Spleen (tissue), 11 donors: ENCODE measurements at regions not wholly inside any gene's neighbourhood (a gene's known extent, or its start where the extent isn't known, plus 50 kb on each side); places are given as distances from the start of the nearest gene placed in this dataset.

Experiments used
- DNase-seq: peaks from one replicate; pipeline ENCODE4 v3.0.0-alpha.2; 2020
- H3K27ac ChIP-seq, 8 donors: fragments of 200-600 bp; sonication (generic) in 7 of 8; 1 replicate in 4 of 8; 2 replicates in 4 of 8; pipeline versions ENCODE4 v1.5.0 to v1.8.0; 2016 to 2021; ENCODE audit warnings: inconsistent platforms in 4 of 8, mild to moderate bottlenecking in 4 of 8, moderate library complexity in 1 of 8
- H3K27me3 ChIP-seq, 7 donors: fragments of 200-600 bp; sonication (generic) in 6 of 7; replicated peaks in 1 of 7; 1 replicate in 4 of 7; 2 replicates in 3 of 7; pipeline versions ENCODE4 v1.5.0 to v1.8.0; 2016 to 2021; ENCODE audit warnings: inconsistent platforms in 3 of 7, mild to moderate bottlenecking in 1 of 7
- H3K36me3 ChIP-seq, 6 donors: fragments of 200-600 bp; sonication (generic) in 5 of 6; 1 replicate in 4 of 6; 2 replicates in 2 of 6; pipeline versions ENCODE4 v1.5.0 to v1.8.0; 2016 to 2021; ENCODE audit warnings: inconsistent platforms in 2 of 6
- H3K4me1 ChIP-seq, 6 donors: fragments of 200-600 bp; sonication (generic) in 5 of 6; 1 replicate in 3 of 6; 2 replicates in 3 of 6; pipeline versions ENCODE4 v1.5.0 to v1.8.0; 2016 to 2021; ENCODE audit warnings: inconsistent platforms in 3 of 6
- H3K4me3 ChIP-seq, 8 donors: fragments of 200-600 bp; sonication (generic) in 7 of 8; 1 replicate in 4 of 8; 2 replicates in 4 of 8; pipeline versions ENCODE4 v1.5.0 to v1.8.0; 2016 to 2021; ENCODE audit warnings: inconsistent platforms in 4 of 8, mild to moderate bottlenecking in 4 of 8, moderate library complexity in 2 of 8
- H3K9me3 ChIP-seq, 8 donors: fragments of 200-600 bp; sonication (generic) in 7 of 8; 1 replicate in 4 of 8; 2 replicates in 4 of 8; pipeline versions ENCODE4 v1.5.0 to v1.8.0; 2016 to 2021; ENCODE audit warnings: inconsistent platforms in 4 of 8
- POLR2A ChIP-seq, 3 donors: fragments of 450-650 bp; IDR thresholded peaks; one replicate each; pipeline ENCODE4 v1.5.1; 2017; ENCODE audit warnings: antibody characterized with exemption in 3 of 3, mild to moderate bottlenecking in 1 of 3
- POLR2AphosphoS5 ChIP-seq, 3 donors: sonication (generic); formaldehyde crosslinking; IDR thresholded peaks; one replicate each; pipeline ENCODE4 v1.5.1; 2017; ENCODE audit warnings: antibody characterized with exemption in 3 of 3
- WGBS, 5 donors: extraction: QIAGEN DNeasy Blood & Tissue Kit in 3 of 5; methylation state at CpG; one replicate each; pipeline versions ENCODE4 v1.1.5 to v1.1.7; 2013 to 2018; 5-methylcytosine and 5-hydroxymethylcytosine counted together
- intact Hi-C: fragments of 100-400 bp; cut with DNase I; formaldehyde crosslinking; loops from one replicate; pipeline ENCODE4 v1.15.0; 2023; ENCODE audit warnings: low total_unique reads
- TF ChIP-seq, protein P1 (sequence below), 11 experiments: fragments of 200-600 bp in 7 of 11; fragments of 450-650 bp in 4 of 11; sonication (generic) in 4 of 11; IDR thresholded peaks in 8 of 11; conservative IDR thresholded peaks in 3 of 11; 1 replicate in 7 of 11; 2 replicates in 4 of 11; pipeline versions ENCODE4 v1.4.0 to v1.8.0; 2016 to 2021; ENCODE audit warnings: antibody characterized with exemption in 11 of 11, inconsistent platforms in 4 of 11, mild to moderate bottlenecking in 1 of 11
- donor health status: healthy with polysubstance abuse.
- donor health status: DM: no; HTN: no; CAD: no; lungs with moderate emphysema.
- donor health status: DM: no; HTN: no; CAD: no.
- donor health status: Bipolar disorder and iron deficiency.
- donor health status: healthy.
- donor health status: DM: no; HTN: no; CAD: no.
- donor health status: DM: yes; HTN: yes; CAD: no.

DNA sequence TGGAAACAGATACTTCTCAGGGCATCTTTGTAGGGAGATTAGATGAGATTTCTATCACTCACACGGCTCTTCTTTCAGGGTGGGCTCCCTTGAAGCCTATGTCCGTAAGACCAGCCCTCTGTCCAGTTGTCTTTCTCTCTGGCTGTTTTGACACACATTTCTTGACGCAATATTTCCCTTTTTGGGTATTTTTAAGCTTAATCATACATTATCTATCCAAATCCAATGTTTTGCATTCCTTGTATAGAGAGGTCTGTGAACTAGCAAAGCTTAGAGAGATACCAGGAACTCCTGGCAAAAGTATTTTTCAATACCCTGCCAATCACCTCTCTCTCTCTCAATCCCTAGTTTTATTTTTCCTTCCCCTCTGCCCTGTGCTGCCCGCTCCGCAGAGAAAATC, 79.3 kb downstream of the EOMES start:
- H3K9me3 ChIP-seq, result no peaks in the 10 kb centered on the region
- no peaks in the 10 kb centered on the region for H3K36me3 ChIP-seq
- H3K27ac ChIP-seq, result no peak overlapping the region
- no peaks in the 10 kb centered on the region for H3K27me3 ChIP-seq
- peaks cover 0 to 12% (median 10%) of the 10 kb centered on the region in 6 donors for H3K4me1 ChIP-seq
- TF ChIP-seq, protein P1, sequence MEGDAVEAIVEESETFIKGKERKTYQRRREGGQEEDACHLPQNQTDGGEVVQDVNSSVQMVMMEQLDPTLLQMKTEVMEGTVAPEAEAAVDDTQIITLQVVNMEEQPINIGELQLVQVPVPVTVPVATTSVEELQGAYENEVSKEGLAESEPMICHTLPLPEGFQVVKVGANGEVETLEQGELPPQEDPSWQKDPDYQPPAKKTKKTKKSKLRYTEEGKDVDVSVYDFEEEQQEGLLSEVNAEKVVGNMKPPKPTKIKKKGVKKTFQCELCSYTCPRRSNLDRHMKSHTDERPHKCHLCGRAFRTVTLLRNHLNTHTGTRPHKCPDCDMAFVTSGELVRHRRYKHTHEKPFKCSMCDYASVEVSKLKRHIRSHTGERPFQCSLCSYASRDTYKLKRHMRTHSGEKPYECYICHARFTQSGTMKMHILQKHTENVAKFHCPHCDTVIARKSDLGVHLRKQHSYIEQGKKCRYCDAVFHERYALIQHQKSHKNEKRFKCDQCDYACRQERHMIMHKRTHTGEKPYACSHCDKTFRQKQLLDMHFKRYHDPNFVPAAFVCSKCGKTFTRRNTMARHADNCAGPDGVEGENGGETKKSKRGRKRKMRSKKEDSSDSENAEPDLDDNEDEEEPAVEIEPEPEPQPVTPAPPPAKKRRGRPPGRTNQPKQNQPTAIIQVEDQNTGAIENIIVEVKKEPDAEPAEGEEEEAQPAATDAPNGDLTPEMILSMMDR (IDR thresholded peaks at IDR 0.05 in 8 of 11, conservative IDR thresholded peaks at IDR 0.05 in 3 of 11), result no peak
- no peak for TF ChIP-seq POLR2A (IDR thresholded peaks at IDR 0.05)
- TF ChIP-seq POLR2AphosphoS5 (IDR thresholded peaks at IDR 0.05), result no peak
- WGBS, 5 donors, result 88 to 96% (median 93%) methylated on average over 5 of the region's 5 CpGs
- intact Hi-C loops, result no loop called here
- DNase-seq, result no peak
- no peak overlapping the region for H3K4me3 ChIP-seq

DNA sequence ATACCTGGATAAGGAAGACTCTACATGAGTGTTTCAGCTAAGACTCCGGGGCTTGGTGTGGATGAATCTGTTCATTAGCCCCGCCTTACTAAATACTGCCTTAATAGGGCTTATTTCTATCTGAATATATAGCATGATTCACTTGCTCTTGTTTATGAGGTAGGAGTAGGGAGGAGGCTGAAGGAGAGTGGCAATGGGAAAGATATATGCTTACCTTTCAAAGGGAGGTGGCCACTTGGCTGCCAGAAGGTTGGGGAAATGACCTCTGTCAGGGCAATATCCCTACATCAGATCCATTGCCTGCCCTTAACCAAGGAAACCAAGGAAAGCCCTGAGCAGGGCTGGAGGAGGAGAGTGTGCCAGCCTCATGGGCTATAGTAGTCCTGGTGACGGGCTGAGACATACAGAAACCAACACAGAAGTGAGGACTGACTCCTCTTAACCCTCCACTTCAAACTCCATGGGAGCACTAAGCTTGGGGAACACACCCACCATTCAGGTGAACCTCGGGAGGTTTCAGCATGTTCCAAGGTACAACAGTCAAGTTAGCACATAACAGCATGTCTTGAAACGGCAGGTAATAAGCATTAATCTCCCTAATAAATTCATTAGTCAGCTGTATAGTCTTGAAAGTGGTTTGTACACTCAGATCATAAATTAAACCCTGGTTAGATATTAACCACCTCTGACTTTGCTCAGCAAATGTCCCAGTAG, 80.1 kb downstream of the EOMES start:
- 88 to 97% (median 94%) methylated on average over 5 of the region's 5 CpGs for WGBS, 5 donors
- no peak for DNase-seq
- no peak overlapping the region for H3K4me3 ChIP-seq
- H3K4me1 ChIP-seq, result peaks cover 0 to 12% (median 10%) of the 10 kb centered on the region in 6 donors
- H3K9me3 ChIP-seq, result no peaks in the 10 kb centered on the region
- H3K36me3 ChIP-seq, result no peaks in the 10 kb centered on the region
- intact Hi-C loops, result no loop called here
- TF ChIP-seq POLR2A (IDR thresholded peaks at IDR 0.05), result no peak
- H3K27me3 ChIP-seq, result no peaks in the 10 kb centered on the region
- no peak overlapping the region for H3K27ac ChIP-seq

DNA sequence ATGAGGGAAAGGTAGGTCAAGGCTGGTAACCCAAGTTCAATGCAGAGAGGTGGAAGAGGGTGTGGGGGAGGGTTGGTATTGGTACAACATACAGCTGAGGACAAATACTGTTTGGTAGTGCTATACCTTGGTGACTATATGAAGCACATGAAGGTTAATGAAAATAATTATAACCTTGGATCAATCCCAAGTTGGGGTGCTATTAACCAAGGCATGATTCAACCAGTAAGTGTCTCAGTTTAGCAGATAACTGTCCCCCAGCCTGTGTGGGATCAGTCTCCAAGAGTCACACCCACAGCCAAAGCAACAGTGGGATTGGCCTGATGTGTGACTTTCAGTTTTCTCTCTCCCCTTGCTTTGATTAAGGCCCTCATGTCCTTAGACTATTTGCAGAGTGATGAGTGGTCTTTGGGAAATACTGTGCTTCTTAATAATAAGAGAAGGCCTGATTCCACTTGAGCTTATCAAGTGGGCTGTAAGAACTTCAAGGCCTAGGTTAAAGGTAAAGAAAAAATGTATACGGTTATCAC, 80.8 kb downstream of the EOMES start:
- TF ChIP-seq POLR2AphosphoS5 (IDR thresholded peaks at IDR 0.05), result no peak
- no peak for TF ChIP-seq POLR2A (IDR thresholded peaks at IDR 0.05)
- TF ChIP-seq, protein P1 (IDR thresholded peaks at IDR 0.05 in 8 of 11, conservative IDR thresholded peaks at IDR 0.05 in 3 of 11), result no peak
- no peak overlapping the region for H3K27ac ChIP-seq
- intact Hi-C loops, result no loop called here
- no peaks in the 10 kb centered on the region for H3K27me3 ChIP-seq
- no peak overlapping the region for H3K4me3 ChIP-seq
- 82 to 91% (median 89%) methylated on average over 1 of the region's 1 CpG for WGBS, 5 donors
- H3K36me3 ChIP-seq, result no peaks in the 10 kb centered on the region
- peaks cover 0 to 12% (median 10%) of the 10 kb centered on the region in 6 donors for H3K4me1 ChIP-seq
- H3K9me3 ChIP-seq, result no peaks in the 10 kb centered on the region
- DNase-seq, result no peak

DNA sequence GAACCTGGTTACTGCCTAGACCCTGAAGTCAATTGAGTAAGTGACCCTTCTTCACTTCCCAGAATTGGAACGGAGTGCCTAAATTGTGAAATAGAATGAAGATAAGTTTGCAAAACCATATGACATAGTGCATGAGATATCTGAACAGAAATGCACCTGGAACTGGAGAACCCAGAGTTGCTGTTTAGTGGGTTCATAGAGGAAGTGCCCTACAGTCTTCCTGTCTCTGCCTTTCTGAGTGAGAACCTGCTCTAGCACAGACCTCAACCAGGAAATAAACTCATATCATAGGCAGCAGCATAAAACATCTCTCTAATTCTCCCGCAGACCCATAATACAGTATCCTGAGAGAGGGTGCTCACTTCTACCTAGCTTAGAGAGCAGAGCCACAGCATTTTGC, 82.9 kb downstream of the EOMES start:
- Histone ChIP-seq H3K36me3 (no peaks in the 10 kb centered on the region), H3K27ac (peak overlapping the region in 7 of 8 donors; percentile 44 to 81 (median 57)), H3K4me1 (peaks cover 0 to 12% (median 10%) of the 10 kb centered on the region in 6 donors), H3K9me3 (no peaks in the 10 kb centered on the region), H3K27me3 (no peaks in the 10 kb centered on the region), H3K4me3 (no peak overlapping the region)
- 23 to 53% (median 50%) methylated on average over 2 of the region's 2 CpGs for WGBS, 5 donors
- intact Hi-C loops, result no loop called here
- no peak for DNase-seq
- no peak for TF ChIP-seq POLR2AphosphoS5 (IDR thresholded peaks at IDR 0.05)
- no peak for TF ChIP-seq POLR2A (IDR thresholded peaks at IDR 0.05)
- TF ChIP-seq, protein P1 (IDR thresholded peaks at IDR 0.05 in 8 of 11, conservative IDR thresholded peaks at IDR 0.05 in 3 of 11), result no peak
